Activated CD4-positive, alpha-beta memory T cell treated with anti-CD3 and anti-CD28 coated beads for 36 hours (primary cell): ENCODE measurements at regions not wholly inside any gene's neighbourhood (a gene's known extent, or its start where the extent isn't known, plus 50 kb on each side); places are given as distances from the start of the nearest gene placed in this dataset.
A peak's percentile ranks its signal among the peaks of the same experiment; 100 is the strongest.
"Not testable (repeated sequence)": the region's sequence is repeated elsewhere in the genome, so short reads cannot be mapped to it uniquely, and the experiment has no call there.

Experiments
- CTCF ChIA-PET: fragments of 350-600 bp; sonication (Branson Sonifier 250); formaldehyde crosslinking; loops from one replicate; lab custom pipeline; 2021; ENCODE audit warnings: antibody characterized with exemption, inconsistent platforms; lab: Charles Lee
- POLR2A ChIA-PET: fragments of 350-600 bp; sonication (Branson Sonifier 250); formaldehyde crosslinking; loops from one replicate; lab custom pipeline; 2021; ENCODE audit warnings: antibody characterized with exemption; lab: Charles Lee
- DNase-seq: peaks from one replicate; pipeline ENCODE4 v3.0.0-alpha.2; 2020
- H3K27ac Mint-ChIP-seq: one replicate; pipeline ENCODE4 v1.8.0; 2021; ENCODE audit warnings: mixed read lengths
- H3K27me3 Mint-ChIP-seq: one replicate; pipeline ENCODE4 v1.8.0; 2021; ENCODE audit warnings: mixed read lengths
- H3K36me3 Mint-ChIP-seq: one replicate; pipeline ENCODE4 v1.8.0; 2021; ENCODE audit warnings: mixed read lengths
- H3K4me1 Mint-ChIP-seq: one replicate; pipeline ENCODE4 v1.8.0; 2021; ENCODE audit warnings: low read depth, mixed read lengths
- H3K4me3 Mint-ChIP-seq: one replicate; pipeline ENCODE4 v1.8.0; 2021; ENCODE audit warnings: mild to moderate bottlenecking, mixed read lengths
- H3K9me3 Mint-ChIP-seq: one replicate; pipeline ENCODE4 v1.8.0; 2021; ENCODE audit warnings: mixed read lengths
- intact Hi-C: fragments of 100-400 bp; cut with micrococcal nuclease; formaldehyde crosslinking; loops from one replicate; pipeline ENCODE4 v1.15.1; 2023

DNA sequence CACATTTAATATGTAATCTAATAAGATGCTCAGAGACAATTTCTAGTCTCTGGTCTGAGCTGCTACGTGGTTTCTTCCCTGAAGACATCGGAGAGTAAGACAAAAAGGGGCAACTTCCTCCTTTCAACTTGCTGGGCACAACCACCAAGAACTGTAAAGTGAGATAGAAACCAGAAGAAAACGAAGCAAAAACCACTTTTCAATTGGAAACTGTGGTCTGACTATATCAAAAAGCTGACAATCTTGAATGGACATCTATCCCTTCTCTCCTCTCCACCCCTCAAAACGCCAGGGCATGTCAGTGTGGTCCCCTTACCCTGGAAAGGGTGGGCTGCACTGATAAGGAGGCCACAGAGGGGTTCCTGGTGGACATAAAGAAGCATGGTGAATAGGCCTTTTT is 269.1 kb downstream of the CD83 start:
- ChIA-PET POLR2A (no interaction called here), CTCF (no interaction called here)
- Mint-ChIP-seq H3K4me3 (no peak overlapping the region), H3K27ac (no peak overlapping the region), H3K4me1 (peaks cover 19% of the 10 kb centered on the region), H3K9me3 (no peaks in the 10 kb centered on the region), H3K27me3 (no peaks in the 10 kb centered on the region), H3K36me3 (no peaks in the 10 kb centered on the region)
- intact Hi-C loops = no loop called here
- DNase-seq = no peak

DNA sequence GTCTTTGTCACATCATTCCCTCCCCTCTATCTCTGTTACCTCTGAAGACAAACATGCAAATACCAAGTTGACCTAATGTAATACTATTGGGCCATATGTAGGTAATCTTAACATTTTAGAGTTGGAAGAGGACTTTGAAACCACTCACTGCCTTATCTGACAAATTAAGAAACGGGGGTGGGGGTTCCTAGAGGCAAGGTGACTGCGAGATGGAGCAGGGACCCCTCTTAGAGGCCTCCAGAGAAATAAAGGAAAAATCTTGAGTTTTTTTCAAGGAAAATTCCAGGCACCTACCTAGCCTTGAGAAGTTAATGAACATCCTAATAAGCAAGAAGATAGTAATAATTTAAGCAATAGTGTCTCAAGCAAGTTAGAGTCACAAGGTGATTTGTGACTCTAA is 270.8 kb downstream of the CD83 start:
- Mint-ChIP-seq H3K4me3 (no peak overlapping the region), H3K9me3 (no peaks in the 10 kb centered on the region), H3K27me3 (no peaks in the 10 kb centered on the region), H3K27ac (no peak overlapping the region), H3K4me1 (peaks cover 6% of the 10 kb centered on the region), H3K36me3 (no peaks in the 10 kb centered on the region)
- ChIA-PET POLR2A (no interaction called here), CTCF (no interaction called here)
- DNase-seq = no peak
- intact Hi-C loops = no loop called here

DNA sequence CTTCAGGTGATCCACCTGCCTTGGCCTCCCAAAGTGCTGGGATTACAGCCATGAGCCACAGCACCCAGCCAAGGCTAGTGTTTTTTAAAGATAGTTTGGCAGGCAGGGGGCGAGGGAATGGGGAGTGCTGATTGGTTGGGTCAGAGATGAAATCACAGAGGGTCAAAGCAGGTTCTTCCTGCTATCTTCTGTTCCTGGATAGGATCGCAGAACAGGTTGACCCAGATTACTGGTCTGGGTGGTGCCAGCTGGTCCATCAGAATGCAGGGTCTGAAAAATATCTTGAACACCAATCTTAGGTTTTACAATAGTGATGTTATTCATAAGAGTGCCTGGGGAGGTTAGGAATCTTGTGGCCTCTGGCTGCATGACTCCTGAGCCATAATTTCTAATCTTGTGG is 272.2 kb downstream of the CD83 start:
- H3K36me3 Mint-ChIP-seq, intact Hi-C loops, H3K4me3 Mint-ChIP-seq, H3K4me1 Mint-ChIP-seq, DNase-seq, H3K9me3 Mint-ChIP-seq, POLR2A ChIA-PET, H3K27ac Mint-ChIP-seq, H3K27me3 Mint-ChIP-seq: not testable (repeated sequence)
- CTCF ChIA-PET = interaction anchor here (0.6 kb wide), 1 partner anchor 185 kb away, joined by 4 read pairs; no protein-coding TSS in a partner anchor

DNA sequence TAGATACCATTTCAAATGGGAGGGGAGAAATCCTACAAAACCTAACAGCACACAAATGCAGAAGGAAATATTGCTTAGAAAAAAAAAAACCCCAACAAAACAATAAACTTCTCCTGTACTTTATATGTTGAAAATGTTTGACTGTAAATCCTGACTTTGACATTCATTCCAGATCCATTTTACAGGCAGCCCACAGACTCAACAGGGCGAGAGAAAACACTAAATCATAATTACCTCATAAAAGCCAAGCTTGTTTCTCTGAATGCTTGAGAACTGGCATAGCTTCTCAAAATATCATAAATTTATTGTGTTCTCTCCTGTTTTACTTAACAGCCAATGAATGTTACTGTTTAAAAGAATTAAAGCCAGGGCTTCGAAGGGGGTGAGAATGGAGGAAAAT is 273.2 kb downstream of the CD83 start:
- Mint-ChIP-seq H3K9me3 (no peaks in the 10 kb centered on the region), H3K27ac (no peak overlapping the region), H3K27me3 (no peaks in the 10 kb centered on the region), H3K4me1 (peaks cover 6% of the 10 kb centered on the region), H3K36me3 (no peaks in the 10 kb centered on the region), H3K4me3 (no peak overlapping the region)
- ChIA-PET POLR2A (no interaction called here), CTCF (interaction anchor here (0.7 kb wide), 1 partner anchor 139 kb away, joined by 4 read pairs; no protein-coding TSS in a partner anchor)
- no peak for DNase-seq
- intact Hi-C loops = no loop called here

DNA sequence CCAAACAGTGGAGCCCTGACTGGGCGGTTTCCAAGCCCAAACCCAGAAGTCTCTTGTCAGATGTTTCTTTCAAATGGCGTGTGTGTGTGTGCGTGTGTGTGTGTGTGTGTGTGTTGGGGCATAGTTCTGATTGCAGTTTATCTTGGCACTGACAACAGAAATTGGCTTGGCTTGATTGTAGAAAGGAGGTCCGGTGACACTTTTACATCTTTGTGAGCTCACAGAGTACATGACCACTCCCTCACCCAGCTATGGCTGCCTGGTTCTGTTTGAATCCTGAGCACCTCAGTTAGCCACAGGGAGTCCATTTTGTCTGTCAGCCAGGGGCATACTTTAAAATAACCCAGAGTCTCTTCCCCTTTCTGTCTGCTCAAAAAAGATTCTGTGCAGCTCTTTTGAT is 276.3 kb downstream of the CD83 start:
- Mint-ChIP-seq H3K27ac (no peak overlapping the region), H3K4me1 (peaks cover 11% of the 10 kb centered on the region), H3K9me3 (no peaks in the 10 kb centered on the region), H3K27me3 (peaks cover 3% of the 10 kb centered on the region), H3K4me3 (no peak overlapping the region), H3K36me3 (no peaks in the 10 kb centered on the region)
- DNase-seq = no peak
- CTCF ChIA-PET = no interaction called here
- intact Hi-C loops = no loop called here
- POLR2A ChIA-PET = interaction anchor here (0.6 kb wide), 1 partner anchor 468 kb away, joined by 5 read pairs; no protein-coding TSS in a partner anchor

DNA sequence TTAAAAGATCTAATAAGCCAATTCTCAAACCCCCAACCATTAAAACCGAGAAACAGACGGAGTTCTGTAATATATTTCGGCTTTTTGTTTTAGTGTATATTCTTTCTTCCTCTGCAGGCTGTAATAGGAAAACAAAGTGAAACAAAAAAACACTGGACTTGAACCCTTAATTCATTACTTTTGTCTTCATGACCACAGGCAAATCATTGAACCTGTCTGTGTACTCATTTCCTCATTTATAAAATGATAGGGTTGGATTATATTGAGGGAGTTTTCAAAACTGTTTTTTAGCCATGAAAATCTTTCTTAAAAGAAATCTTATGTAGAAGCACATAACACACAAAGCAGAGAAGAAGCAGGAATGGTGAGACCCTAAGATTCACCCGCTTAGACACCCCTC is 278.8 kb downstream of the CD83 start:
- Mint-ChIP-seq H3K27me3 (peaks cover 3% of the 10 kb centered on the region), H3K9me3 (no peaks in the 10 kb centered on the region), H3K4me1 (peaks cover 5% of the 10 kb centered on the region), H3K36me3 (no peaks in the 10 kb centered on the region), H3K4me3 (no peak overlapping the region), H3K27ac (no peak overlapping the region)
- CTCF ChIA-PET = no interaction called here
- DNase-seq = no peak
- intact Hi-C loops = no loop called here
- POLR2A ChIA-PET = no interaction called here

DNA sequence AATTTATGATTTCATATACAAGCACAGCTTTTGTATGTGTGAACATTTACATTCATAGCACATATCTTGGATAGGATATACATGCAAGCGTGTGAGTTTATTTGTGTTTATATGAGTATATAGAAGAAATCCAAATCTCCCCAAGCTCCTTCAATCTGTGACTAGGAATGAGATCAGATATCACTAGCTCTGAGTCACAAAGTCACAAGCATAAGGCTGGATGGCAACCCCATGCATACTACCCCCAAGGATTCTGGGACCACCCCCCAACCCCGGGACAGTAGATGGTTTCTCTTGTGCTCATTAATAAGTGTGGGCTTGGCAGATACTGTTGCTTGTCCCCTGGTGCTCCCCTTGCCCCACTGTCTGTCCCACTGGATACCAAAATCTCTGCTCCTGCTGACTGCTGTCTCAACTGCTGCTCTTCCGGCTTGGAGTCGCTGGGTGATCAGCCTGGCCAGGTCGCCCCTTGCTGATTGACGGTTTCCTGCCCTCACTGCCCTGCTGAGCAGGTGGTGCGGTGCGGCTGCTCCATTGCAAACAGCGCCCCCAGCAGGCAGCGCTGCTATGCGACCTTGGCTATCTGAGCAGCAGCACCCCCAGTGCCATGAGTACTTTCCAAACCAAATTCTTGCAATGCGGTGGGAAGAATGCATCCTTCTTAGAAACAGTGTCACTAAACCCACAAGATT is 279.4 kb downstream of the CD83 start:
- no peak overlapping the region for H3K4me3 Mint-ChIP-seq
- CTCF ChIA-PET = no interaction called here
- no peak overlapping the region for H3K27ac Mint-ChIP-seq
- POLR2A ChIA-PET = no interaction called here
- H3K4me1 Mint-ChIP-seq = peaks cover 5% of the 10 kb centered on the region
- H3K27me3 Mint-ChIP-seq = peaks cover 3% of the 10 kb centered on the region
- peak; percentile 39 for DNase-seq
- no peaks in the 10 kb centered on the region for H3K36me3 Mint-ChIP-seq
- no peaks in the 10 kb centered on the region for H3K9me3 Mint-ChIP-seq
- intact Hi-C loops = no loop called here

DNA sequence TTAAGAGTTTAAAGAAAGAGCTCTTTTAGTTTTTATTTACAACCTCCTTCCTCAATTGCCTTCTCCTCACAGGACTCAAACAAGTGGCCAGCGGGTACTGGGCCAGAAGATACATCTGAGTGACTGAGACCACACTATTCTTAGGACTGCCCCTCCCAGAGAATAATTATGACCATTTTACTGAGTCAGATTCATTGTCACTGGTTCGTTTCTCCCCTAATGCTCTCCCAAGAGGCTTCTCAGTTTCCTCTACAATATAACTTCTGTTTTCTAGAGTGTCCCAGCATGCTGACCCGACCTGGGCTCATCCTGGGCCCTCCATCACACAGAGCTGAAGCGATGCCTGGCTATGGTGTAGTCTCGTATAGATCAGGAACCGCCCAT is 279.9 kb downstream of the CD83 start:
- intact Hi-C loops = no loop called here
- no peak overlapping the region for H3K4me3 Mint-ChIP-seq
- POLR2A ChIA-PET = no interaction called here

DNA sequence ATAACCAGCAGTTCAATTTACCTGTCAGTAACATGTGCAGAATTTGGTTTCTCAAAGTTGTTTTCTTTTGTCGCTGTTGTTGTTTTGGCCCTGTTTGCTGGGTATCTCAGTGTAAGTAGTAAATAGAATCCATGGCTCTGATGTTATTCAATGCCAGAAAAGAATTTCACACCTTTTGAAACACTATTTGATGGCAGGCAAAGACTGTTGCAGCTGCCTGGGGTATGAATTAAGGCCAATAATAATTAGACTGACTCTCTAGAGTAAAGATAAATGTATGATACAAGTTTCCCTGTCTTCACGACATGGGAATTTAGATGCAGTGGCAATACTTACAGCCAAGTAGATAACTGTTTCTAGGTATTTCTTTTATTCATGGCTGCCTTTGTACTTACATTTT is 281.4 kb downstream of the CD83 start:
- POLR2A ChIA-PET = no interaction called here
- no peaks in the 10 kb centered on the region for H3K9me3 Mint-ChIP-seq
- no peak for DNase-seq
- no peak overlapping the region for H3K4me3 Mint-ChIP-seq
- CTCF ChIA-PET = no interaction called here
- H3K27me3 Mint-ChIP-seq = peaks cover 3% of the 10 kb centered on the region
- no peak overlapping the region for H3K27ac Mint-ChIP-seq
- H3K4me1 Mint-ChIP-seq = peaks cover 13% of the 10 kb centered on the region
- H3K36me3 Mint-ChIP-seq = no peaks in the 10 kb centered on the region
- intact Hi-C loops = no loop called here

More for the DNA sequence above, 279.9 kb downstream of the CD83 start:
- peaks cover 5% of the 10 kb centered on the region for H3K4me1 Mint-ChIP-seq
- CTCF ChIA-PET = no interaction called here
- no peaks in the 10 kb centered on the region for H3K36me3 Mint-ChIP-seq
- no peak overlapping the region for H3K27ac Mint-ChIP-seq
- no peak for DNase-seq
- no peaks in the 10 kb centered on the region for H3K9me3 Mint-ChIP-seq
- peaks cover 3% of the 10 kb centered on the region for H3K27me3 Mint-ChIP-seq

DNA sequence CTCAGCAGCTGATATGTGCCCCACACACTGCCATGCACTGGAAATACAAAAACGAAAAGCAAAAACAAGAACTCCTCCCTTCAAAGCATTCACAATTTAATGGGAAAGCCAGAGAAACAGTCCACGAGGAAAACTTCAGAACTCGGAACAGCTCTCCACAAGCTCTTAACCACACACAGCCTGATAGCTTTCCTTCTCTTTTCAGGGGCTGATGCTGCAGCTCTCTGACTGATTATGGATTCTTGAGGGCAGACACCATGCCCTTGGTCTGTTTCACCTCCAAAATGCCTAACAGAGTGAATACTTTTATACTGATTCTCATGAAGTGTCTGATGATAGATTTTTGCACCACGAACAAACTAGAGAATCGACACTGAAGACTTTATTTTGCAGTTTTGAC is 282.1 kb downstream of the CD83 start:
- no peak overlapping the region for H3K27ac Mint-ChIP-seq
- DNase-seq = no peak
- H3K9me3 Mint-ChIP-seq = no peaks in the 10 kb centered on the region
- H3K4me3 Mint-ChIP-seq = no peak overlapping the region
- no peaks in the 10 kb centered on the region for H3K36me3 Mint-ChIP-seq
- ChIA-PET CTCF (no interaction called here), POLR2A (no interaction called here)
- peaks cover 13% of the 10 kb centered on the region for H3K4me1 Mint-ChIP-seq
- intact Hi-C loops = no loop called here
- H3K27me3 Mint-ChIP-seq = peaks cover 3% of the 10 kb centered on the region

DNA sequence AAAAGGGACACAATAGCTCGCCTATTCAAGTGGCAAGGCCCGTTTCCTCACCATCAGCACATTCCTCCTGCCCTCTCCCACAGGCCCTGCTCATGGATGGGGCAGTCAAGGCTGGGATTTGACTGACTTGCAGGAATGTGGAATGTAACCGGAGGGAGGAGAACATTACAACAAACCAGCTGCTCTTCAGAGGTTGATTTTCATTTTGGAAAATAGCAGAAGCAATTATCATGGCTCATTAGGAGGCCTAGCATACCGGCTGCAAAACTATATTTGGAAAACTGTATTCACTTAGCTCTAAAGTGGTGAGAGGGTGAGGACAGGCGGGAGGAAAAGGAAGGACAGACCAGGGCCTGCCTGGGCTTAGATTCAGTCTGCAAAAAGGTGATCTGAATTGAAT is 283.7 kb downstream of the CD83 start:
- no peak for DNase-seq
- POLR2A ChIA-PET = no interaction called here
- intact Hi-C loops = no loop called here
- CTCF ChIA-PET = no interaction called here
- Mint-ChIP-seq H3K27ac (no peak overlapping the region), H3K36me3 (no peaks in the 10 kb centered on the region), H3K4me1 (peaks cover 13% of the 10 kb centered on the region), H3K4me3 (no peak overlapping the region), H3K9me3 (no peaks in the 10 kb centered on the region), H3K27me3 (peaks cover 3% of the 10 kb centered on the region)

DNA sequence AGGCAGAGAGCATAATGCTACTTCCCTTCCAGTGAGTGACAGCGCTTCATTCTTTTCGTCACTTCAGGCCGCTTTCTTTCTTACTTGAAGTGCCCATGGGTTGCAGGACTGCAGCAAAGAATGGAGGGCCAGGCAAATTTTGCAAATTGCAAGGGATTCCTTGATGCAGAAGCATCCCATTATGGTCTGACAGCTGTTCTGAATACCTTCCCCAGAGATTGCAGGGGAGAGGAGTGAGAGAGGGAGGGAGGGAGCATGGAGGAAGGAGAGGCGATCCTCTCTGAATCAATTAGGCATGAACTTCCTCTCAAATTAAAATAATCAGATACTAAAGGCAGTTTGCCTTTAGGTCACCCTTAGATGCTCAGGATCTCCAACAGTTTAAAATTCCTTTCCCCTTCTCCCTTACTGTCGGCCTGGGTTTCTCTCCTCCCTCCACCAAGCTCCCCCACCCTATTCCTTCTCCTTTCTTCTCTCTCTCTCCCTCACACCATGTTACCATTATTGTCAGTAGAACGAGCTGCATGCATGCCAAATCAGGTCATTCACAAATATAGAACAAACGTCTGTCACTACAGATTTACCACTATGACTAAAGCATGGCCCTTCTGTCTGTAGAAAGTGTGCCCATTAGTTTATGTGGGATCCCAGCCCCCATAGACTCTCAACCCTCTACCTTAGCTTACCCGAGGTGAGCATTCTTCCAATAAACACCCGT is 289.2 kb downstream of the CD83 start:
- H3K4me3 Mint-ChIP-seq = no peak overlapping the region
- no peaks in the 10 kb centered on the region for H3K27me3 Mint-ChIP-seq
- intact Hi-C loops = no loop called here
- no peaks in the 10 kb centered on the region for H3K36me3 Mint-ChIP-seq
- H3K4me1 Mint-ChIP-seq = peaks cover 8% of the 10 kb centered on the region
- ChIA-PET CTCF (no interaction called here), POLR2A (no interaction called here)
- no peaks in the 10 kb centered on the region for H3K9me3 Mint-ChIP-seq
- H3K27ac Mint-ChIP-seq = no peak overlapping the region
- no peak for DNase-seq

DNA sequence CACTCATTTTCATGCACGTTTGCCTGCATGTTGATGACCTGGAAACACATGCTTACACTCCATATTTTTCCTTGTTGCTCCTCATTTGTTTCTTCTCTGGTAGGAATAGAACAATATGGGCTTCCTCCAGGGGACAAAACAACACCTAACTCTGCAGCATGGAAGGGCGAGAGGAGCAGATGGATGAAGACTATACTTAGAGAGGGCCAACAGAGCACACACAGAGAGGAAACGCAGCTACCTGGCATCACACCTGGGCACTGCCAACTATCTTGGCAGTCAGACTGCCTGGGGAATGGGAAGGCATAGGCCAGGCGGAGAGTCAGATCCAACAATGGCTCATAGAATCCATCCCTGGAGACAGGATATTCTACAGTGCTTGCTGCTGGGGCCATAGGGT is 290.9 kb downstream of the CD83 start:
- DNase-seq = no peak
- Mint-ChIP-seq H3K4me3 (no peak overlapping the region), H3K36me3 (no peaks in the 10 kb centered on the region), H3K4me1 (no peaks in the 10 kb centered on the region), H3K27ac (no peak overlapping the region), H3K27me3 (no peaks in the 10 kb centered on the region), H3K9me3 (no peaks in the 10 kb centered on the region)
- ChIA-PET CTCF (no interaction called here), POLR2A (no interaction called here)
- intact Hi-C loops = no loop called here
